ENCODE measurements at regions not wholly inside any gene's neighbourhood (a gene's known extent, or its start where the extent isn't known, plus 50 kb on each side); places are given as distances from the start of the nearest gene placed in this dataset.

DNA sequence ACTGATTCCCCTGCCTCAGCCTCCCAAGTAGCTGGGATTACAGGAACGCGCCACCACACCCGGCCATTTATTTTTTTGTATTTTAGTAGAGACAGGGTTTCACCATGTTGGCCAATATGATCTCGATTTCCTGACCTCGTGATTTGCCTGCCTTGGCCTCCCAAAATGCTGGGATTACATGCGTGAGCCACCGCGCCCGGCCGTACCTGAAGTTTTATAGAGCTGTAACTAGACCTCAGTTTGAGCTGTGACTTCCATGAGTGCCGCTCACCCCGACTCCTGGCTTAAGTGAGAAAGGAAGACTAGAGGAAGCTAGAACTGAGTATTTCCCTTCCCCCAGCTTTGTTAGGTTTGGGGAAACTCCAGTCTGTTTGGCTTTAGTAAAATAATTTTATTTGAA, 1283.1 kb downstream of the KCNT2 start:
- FAIRE-seq (no peak), DNase-seq (peak in 1 of 5 donors; percentile 15)
- intact Hi-C loops (cut with DNase I): no loop called here
- Histone ChIP-seq H3K36me3 (ENCODE audit: control insufficient read depth in 2 of 3, insufficient read depth in 3 of 3, low read length in 3 of 3) (no peaks in the 10 kb centered on the region), H3K27ac (ENCODE audit: low read depth in 2 of 2, low read length in 2 of 2) (no peak overlapping the region), H3K4me3 (ENCODE audit: low read length in 3 of 3) (no peak overlapping the region), H3K27me3 (ENCODE audit: control insufficient read depth, insufficient read depth, low read length) (no peaks in the 10 kb centered on the region), H3K4me1 (ENCODE audit: control insufficient read depth in 2 of 3, insufficient read depth in 2 of 3, low read depth in 1 of 3, low read length in 3 of 3) (no peaks in the 10 kb centered on the region), H3K9me3 (ENCODE audit: control insufficient read depth in 2 of 3, insufficient read depth in 1 of 3, low read length in 3 of 3) (no peaks in the 10 kb centered on the region), H3K9ac (ENCODE audit: low read length in 3 of 3) (no peak overlapping the region)
- no peak for TF ChIP-seq CTCF (IDR thresholded peaks at IDR 0.05; ENCODE audit: borderline replicate concordance, extremely low read depth, insufficient read depth)

DNA sequence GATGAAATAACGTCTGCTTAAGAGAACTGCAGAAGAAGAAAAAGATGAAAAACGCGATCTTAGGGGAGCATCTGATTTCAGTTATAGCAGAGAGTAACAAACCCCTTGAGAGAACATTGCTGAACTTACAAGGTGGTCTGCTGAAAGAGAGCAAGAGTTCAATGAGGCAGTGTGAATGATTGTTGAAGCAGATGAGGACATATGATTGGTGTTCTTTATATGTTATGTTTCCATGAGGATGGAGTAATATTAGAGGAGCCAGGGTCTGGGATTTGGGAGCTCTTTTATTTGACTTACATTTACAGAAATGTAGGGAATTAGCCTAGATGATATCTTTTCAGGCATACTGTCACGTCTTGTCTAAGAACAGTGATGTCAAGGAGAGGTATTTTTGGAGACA, 1302.0 kb downstream of the KCNT2 start:
- no peaks in the 10 kb centered on the region for H3K36me3 ChIP-seq (ENCODE audit: control insufficient read depth in 2 of 3, insufficient read depth in 3 of 3, low read length in 3 of 3)
- no peak overlapping the region for H3K4me3 ChIP-seq (ENCODE audit: low read length in 3 of 3)
- no peaks in the 10 kb centered on the region for H3K4me1 ChIP-seq (ENCODE audit: control insufficient read depth in 2 of 3, insufficient read depth in 2 of 3, low read depth in 1 of 3, low read length in 3 of 3)
- intact Hi-C loops (cut with DNase I): no loop called here
- FAIRE-seq (no peak), DNase-seq (no peak)
- TF ChIP-seq CTCF (IDR thresholded peaks at IDR 0.05; ENCODE audit: borderline replicate concordance, extremely low read depth, insufficient read depth): no peak
- H3K27ac ChIP-seq (ENCODE audit: low read depth in 2 of 2, low read length in 2 of 2): no peak overlapping the region
- H3K9ac ChIP-seq (ENCODE audit: low read length in 3 of 3): no peak overlapping the region
- H3K27me3 ChIP-seq (ENCODE audit: control insufficient read depth, insufficient read depth, low read length): no peaks in the 10 kb centered on the region
- no peaks in the 10 kb centered on the region for H3K9me3 ChIP-seq (ENCODE audit: control insufficient read depth in 2 of 3, insufficient read depth in 1 of 3, low read length in 3 of 3)

DNA sequence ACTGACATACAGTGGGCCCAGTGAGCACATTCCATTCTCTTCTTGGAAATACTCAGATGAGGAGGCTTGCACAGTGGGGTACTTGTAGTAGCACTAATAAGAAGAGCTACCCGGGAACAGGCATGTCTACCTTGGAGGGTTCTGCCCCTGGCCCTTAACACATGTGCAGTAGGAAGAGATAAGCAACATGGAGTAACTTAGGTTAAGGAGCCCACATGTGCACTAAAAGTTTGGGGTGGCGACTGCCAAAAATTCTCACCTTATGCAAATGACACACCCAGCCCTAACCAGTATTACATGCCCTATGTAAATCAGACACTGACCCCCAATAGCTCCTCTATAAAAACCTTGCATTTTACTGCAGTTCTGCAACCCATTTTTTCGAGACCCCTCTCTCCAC, 1313.3 kb downstream of the KCNT2 start:
- H3K27ac ChIP-seq (ENCODE audit: low read depth in 2 of 2, low read length in 2 of 2): no peak overlapping the region
- no peaks in the 10 kb centered on the region for H3K27me3 ChIP-seq (ENCODE audit: control insufficient read depth, insufficient read depth, low read length)
- H3K9me3 ChIP-seq (ENCODE audit: control insufficient read depth in 2 of 3, insufficient read depth in 1 of 3, low read length in 3 of 3): peaks cover 0 to 2% (median 0%) of the 10 kb centered on the region in 3 donors
- no peak overlapping the region for H3K9ac ChIP-seq (ENCODE audit: low read length in 3 of 3)
- TF ChIP-seq CTCF (IDR thresholded peaks at IDR 0.05; ENCODE audit: borderline replicate concordance, extremely low read depth, insufficient read depth): no peak
- no peak overlapping the region for H3K4me3 ChIP-seq (ENCODE audit: low read length in 3 of 3)
- H3K4me1 ChIP-seq (ENCODE audit: control insufficient read depth in 2 of 3, insufficient read depth in 2 of 3, low read depth in 1 of 3, low read length in 3 of 3): no peaks in the 10 kb centered on the region
- FAIRE-seq (no peak), DNase-seq (no peak)
- no peaks in the 10 kb centered on the region for H3K36me3 ChIP-seq (ENCODE audit: control insufficient read depth in 2 of 3, insufficient read depth in 3 of 3, low read length in 3 of 3)
- intact Hi-C loops (cut with DNase I): no loop called here

- Histone ChIP-seq H3K4me1 (ENCODE audit: control insufficient read depth in 2 of 3, insufficient read depth in 2 of 3, low read depth in 1 of 3, low read length in 3 of 3) (no peaks in the 10 kb centered on the region), H3K27me3 (ENCODE audit: control insufficient read depth, insufficient read depth, low read length) (no peaks in the 10 kb centered on the region), H3K36me3 (ENCODE audit: control insufficient read depth in 2 of 3, insufficient read depth in 3 of 3, low read length in 3 of 3) (no peaks in the 10 kb centered on the region), H3K27ac (ENCODE audit: low read depth in 2 of 2, low read length in 2 of 2) (no peak overlapping the region), H3K4me3 (ENCODE audit: low read length in 3 of 3) (no peak overlapping the region), H3K9ac (ENCODE audit: low read length in 3 of 3) (no peak overlapping the region), H3K9me3 (ENCODE audit: control insufficient read depth in 2 of 3, insufficient read depth in 1 of 3, low read length in 3 of 3) (no peaks in the 10 kb centered on the region)
- intact Hi-C loops (cut with DNase I): no loop called here
- DNase-seq (no peak), FAIRE-seq (no peak)
- TF ChIP-seq CTCF (IDR thresholded peaks at IDR 0.05; ENCODE audit: borderline replicate concordance, extremely low read depth, insufficient read depth): no peak
Observed at GRCh38 chr1:195278644-195279043, 1329.6 kb downstream of the KCNT2 start.

All from kidney (tissue), 13 donors.